ENCODE measurements at regions not wholly inside any gene's neighbourhood (a gene's known extent, or its start where the extent isn't known, plus 50 kb on each side); places are given as distances from the start of the nearest gene placed in this dataset.

DNA sequence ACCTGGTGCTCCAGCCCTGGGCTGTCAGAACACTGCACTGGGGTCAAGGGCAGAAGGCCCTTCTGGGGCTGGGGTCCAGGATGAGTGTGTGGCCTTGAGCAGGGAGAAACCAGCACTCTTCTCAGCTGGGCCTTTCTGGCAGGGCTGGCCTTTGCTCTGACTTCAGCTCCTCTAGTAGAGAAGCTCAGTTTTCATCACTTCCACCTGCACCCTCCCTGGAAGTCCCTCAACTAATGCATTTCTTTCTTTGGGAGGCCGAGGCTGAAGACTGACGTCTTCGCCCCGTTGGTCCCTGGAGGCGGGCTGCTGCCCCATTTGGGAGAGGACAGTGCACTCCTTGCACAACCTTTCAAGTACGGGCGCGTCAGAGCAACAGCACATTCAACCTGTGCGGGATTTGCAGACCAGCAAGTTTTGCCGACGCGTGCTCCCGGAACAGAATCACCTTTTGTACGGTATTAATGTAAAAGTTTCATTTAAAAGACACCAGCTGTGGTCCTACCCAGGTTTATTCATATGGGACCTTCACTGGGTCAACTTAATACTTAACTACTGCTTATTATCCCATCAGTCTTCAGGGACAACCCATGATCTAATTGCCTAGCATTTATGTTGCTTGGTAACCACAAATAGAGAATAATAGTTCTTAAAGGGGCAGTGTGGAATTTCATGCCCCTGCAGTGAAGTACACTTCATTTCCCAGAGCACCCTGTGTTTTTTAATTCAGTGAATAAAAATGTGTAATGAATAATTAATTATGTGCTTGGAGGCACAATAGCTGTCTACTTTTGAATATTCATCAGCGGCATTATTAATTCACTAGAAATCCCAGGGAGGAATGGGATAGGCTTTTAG, 134.8 kb upstream of the VRK1 start:
- TF ChIP-seq ZNF274 (IDR thresholded peaks at IDR 0.05; ENCODE audit: low read depth, low read length) (no peak), YY1 (IDR thresholded peaks at IDR 0.05; ENCODE audit: insufficient read depth, insufficient read length) (no peak)
